Posterior cingulate gyrus (tissue), 11 donors: ENCODE measurements at regions not wholly inside any gene's neighbourhood (a gene's known extent, or its start where the extent isn't known, plus 50 kb on each side); places are given as distances from the start of the nearest gene placed in this dataset.

Experiments used
- DNase-seq, 10 donors: peaks; one replicate each; pipeline versions ENCODE4 v3.0.0 to v3.0.0-alpha.2; 2020 to 2021; ENCODE audit warnings: mixed read lengths in 3 of 10
- intact Hi-C: fragments of 100-400 bp; cut with DNase I; formaldehyde crosslinking; loops from one replicate; pipeline ENCODE4 v1.15.1; 2023

GRCh38 chr13:33763021-33763420 lies 54.9 kb upstream of the RFC3 start:
- DNase-seq, result no peak
- intact Hi-C loops, result no loop called here

GRCh38 chr13:33764716-33765115 lies 53.2 kb upstream of the RFC3 start:
- no peak for DNase-seq
- intact Hi-C loops, result no loop called here

GRCh38 chr13:33766329-33767123 lies 51.4 kb upstream of the RFC3 start:
- no peak for DNase-seq
- intact Hi-C loops, result no loop called here

- no peak for DNase-seq
- intact Hi-C loops, result no loop called here
Observed at GRCh38 chr13:33767140-33767539, 50.8 kb upstream of the RFC3 start.
